MM.1S (cell line): ENCODE measurements at regions not wholly inside any gene's neighbourhood (a gene's known extent, or its start where the extent isn't known, plus 50 kb on each side); places are given as distances from the start of the nearest gene placed in this dataset.

Source experiments
- CTCF ChIP-seq: fragments of 300-600 bp; sonication (generic); IDR thresholded peaks from 2 replicates; pipeline ENCODE4 v1.5.1; 2016; ENCODE audit warnings: antibody characterized with exemption, low read length, mixed read lengths
- EZH2 ChIP-seq: fragments of 300-600 bp; sonication (generic); optimal IDR thresholded peaks from 2 replicates; pipeline ENCODE3; 2017; ENCODE audit warnings: low read depth, mild to moderate bottlenecking, antibody characterized with exemption, low read length, mixed read lengths
- EZH2phosphoT487 ChIP-seq: fragments of 300-600 bp; sonication (generic); IDR thresholded peaks from 2 replicates; pipeline ENCODE4 v1.6.1; 2018; ENCODE audit warnings: antibody characterized with exemption, low read length

- TF ChIP-seq CTCF = no peak
- no peak for TF ChIP-seq EZH2
- TF ChIP-seq EZH2phosphoT487 = no peak
These were observed 482.2 kb upstream of the SOX9 start for GRCh38 chr17:71638668-71639067.
